Prostate gland (tissue), 2 donors: ENCODE measurements at regions not wholly inside any gene's neighbourhood (a gene's known extent, or its start where the extent isn't known, plus 50 kb on each side); places are given as distances from the start of the nearest gene placed in this dataset.

Source experiments
- DNase-seq: peaks from one replicate; pipeline ENCODE4 v3.0.0-alpha.2; 2019; ENCODE audit warnings: low spot score
- H3K27ac ChIP-seq, 2 donors: fragments of 200-600 bp; sonication (generic); 2 replicates each; pipeline ENCODE4 v1.5.1; 2017 to 2019
- H3K27me3 ChIP-seq: fragments of 200-600 bp; sonication (generic); replicated peaks from 2 replicates; pipeline ENCODE4 v1.5.1; 2019; ENCODE audit not compliant: insufficient read depth
- H3K36me3 ChIP-seq, 2 donors: fragments of 200-600 bp; sonication (generic); 1 replicate in 1 of 2; 2 replicates in 1 of 2; pipeline versions ENCODE4 v1.5.1 to v1.8.1; 2017 to 2019
- H3K4me1 ChIP-seq: fragments of 200-600 bp; sonication (generic); replicated peaks from 2 replicates; pipeline ENCODE4 v1.5.1; 2019
- H3K4me3 ChIP-seq, 2 donors: fragments of 200-600 bp; sonication (generic); 2 replicates each; pipeline ENCODE4 v1.5.1; 2017 to 2019
- H3K9me3 ChIP-seq: fragments of 200-600 bp; sonication (generic); 2 replicates; pipeline ENCODE4 v1.5.1; 2017
- POLR2A ChIP-seq: fragments of 450-650 bp; IDR thresholded peaks from one replicate; pipeline ENCODE4 v1.6.1; 2016; ENCODE audit warnings: antibody characterized with exemption, mild to moderate bottlenecking
- POLR2AphosphoS5 ChIP-seq: sonication (generic); formaldehyde crosslinking; IDR thresholded peaks from one replicate; pipeline ENCODE4 v1.6.1; 2017; ENCODE audit warnings: antibody characterized with exemption
- WGBS: methylation state at CpG from one replicate; pipeline ENCODE4 v1.1.5; 2018; 5-methylcytosine and 5-hydroxymethylcytosine counted together
- intact Hi-C: fragments of 100-400 bp; cut with DNase I; formaldehyde crosslinking; loops from one replicate; pipeline ENCODE4 v1.14.2; 2022
- TF ChIP-seq, protein P1 (sequence below), 4 experiments: fragments of 200-600 bp in 2 of 4; fragments of 450-650 bp in 2 of 4; sonication (generic) in 2 of 4; IDR thresholded peaks; 1 replicate in 3 of 4; 2 replicates in 1 of 4; pipeline ENCODE4 v1.5.1; 2016 to 2019; ENCODE audit warnings: antibody characterized with exemption in 4 of 4, mild to moderate bottlenecking in 2 of 4, moderate library complexity in 2 of 4

DNA sequence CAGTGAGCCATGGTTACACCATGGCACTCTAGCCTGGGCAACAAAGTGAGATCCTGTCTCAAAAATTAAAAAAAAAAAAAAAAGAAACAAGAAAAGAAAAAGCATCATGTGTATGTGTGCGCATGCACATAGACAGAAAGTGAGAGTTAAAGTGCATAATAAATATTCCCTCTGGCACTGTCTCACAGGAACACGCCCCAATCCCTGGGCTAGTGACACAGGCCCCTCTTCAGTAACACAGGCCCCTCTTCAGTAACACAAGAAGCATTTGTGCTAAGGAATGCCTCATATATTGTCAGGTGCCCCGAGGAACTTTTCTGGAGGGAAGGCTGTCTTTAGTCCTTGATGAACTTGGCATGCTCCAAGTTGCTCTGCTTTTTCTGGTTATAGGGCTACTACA lies 57.5 kb downstream of the RPL27A start:
- no peak for DNase-seq
- intact Hi-C loops: no loop called here
- Histone ChIP-seq H3K36me3 (no peaks in the 10 kb centered on the region), H3K27me3 (no peaks in the 10 kb centered on the region), H3K27ac (peak overlapping the region in 1 of 2 donors; percentile 26), H3K9me3 (no peaks in the 10 kb centered on the region), H3K4me1 (peaks cover 7% of the 10 kb centered on the region), H3K4me3 (no peak overlapping the region)
- WGBS: 46% methylated on average over 3 of the region's 3 CpGs
- TF ChIP-seq, protein P1, sequence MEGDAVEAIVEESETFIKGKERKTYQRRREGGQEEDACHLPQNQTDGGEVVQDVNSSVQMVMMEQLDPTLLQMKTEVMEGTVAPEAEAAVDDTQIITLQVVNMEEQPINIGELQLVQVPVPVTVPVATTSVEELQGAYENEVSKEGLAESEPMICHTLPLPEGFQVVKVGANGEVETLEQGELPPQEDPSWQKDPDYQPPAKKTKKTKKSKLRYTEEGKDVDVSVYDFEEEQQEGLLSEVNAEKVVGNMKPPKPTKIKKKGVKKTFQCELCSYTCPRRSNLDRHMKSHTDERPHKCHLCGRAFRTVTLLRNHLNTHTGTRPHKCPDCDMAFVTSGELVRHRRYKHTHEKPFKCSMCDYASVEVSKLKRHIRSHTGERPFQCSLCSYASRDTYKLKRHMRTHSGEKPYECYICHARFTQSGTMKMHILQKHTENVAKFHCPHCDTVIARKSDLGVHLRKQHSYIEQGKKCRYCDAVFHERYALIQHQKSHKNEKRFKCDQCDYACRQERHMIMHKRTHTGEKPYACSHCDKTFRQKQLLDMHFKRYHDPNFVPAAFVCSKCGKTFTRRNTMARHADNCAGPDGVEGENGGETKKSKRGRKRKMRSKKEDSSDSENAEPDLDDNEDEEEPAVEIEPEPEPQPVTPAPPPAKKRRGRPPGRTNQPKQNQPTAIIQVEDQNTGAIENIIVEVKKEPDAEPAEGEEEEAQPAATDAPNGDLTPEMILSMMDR (IDR thresholded peaks at IDR 0.05): no peak
- no peak for TF ChIP-seq POLR2AphosphoS5
- no peak for TF ChIP-seq POLR2A

DNA sequence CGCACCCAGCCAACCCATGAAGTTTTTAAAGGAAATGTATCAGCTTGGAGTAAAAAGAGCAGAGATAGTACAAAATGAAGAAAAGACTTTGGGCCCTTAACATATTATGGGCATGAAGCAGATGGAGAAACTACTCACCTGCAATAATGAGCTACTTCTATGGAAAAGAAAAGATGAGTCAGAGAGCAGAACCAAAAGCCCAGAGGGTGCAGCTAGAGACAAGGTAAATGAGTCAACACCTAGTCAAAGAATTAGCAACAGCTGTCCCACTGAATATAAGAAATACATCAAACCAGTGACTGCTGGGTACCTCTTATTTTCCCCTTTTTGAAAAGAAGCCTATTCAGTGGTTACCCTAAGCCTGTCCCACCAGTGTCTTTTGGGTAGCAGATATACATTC lies 61.8 kb downstream of the RPL27A start:
- WGBS: 100% methylated on average over 1 of the region's 1 CpG
- no peak overlapping the region for H3K4me3 ChIP-seq
- TF ChIP-seq POLR2AphosphoS5 (no peak), POLR2A (no peak)
- peaks cover 5% of the 10 kb centered on the region for H3K4me1 ChIP-seq
- no peak for DNase-seq
- intact Hi-C loops: no loop called here
- no peaks in the 10 kb centered on the region for H3K27me3 ChIP-seq
- no peaks in the 10 kb centered on the region for H3K36me3 ChIP-seq
- no peak overlapping the region for H3K27ac ChIP-seq
- no peaks in the 10 kb centered on the region for H3K9me3 ChIP-seq

GRCh38 chr11:8745431-8746253 lies 63.0 kb downstream of the RPL27A start:
- intact Hi-C loops: no loop called here
- no peak overlapping the region for H3K27ac ChIP-seq
- no peaks in the 10 kb centered on the region for H3K9me3 ChIP-seq
- no peak for DNase-seq
- H3K4me3 ChIP-seq: no peak overlapping the region
- TF ChIP-seq, protein P1 (IDR thresholded peaks at IDR 0.05): no peak
- no peak for TF ChIP-seq POLR2AphosphoS5
- TF ChIP-seq POLR2A: no peak
- WGBS: 72% methylated on average over 6 of the region's 6 CpGs
- no peaks in the 10 kb centered on the region for H3K27me3 ChIP-seq
- H3K36me3 ChIP-seq: no peaks in the 10 kb centered on the region
- H3K4me1 ChIP-seq: no peaks in the 10 kb centered on the region

- 43% methylated on average over 2 of the region's 2 CpGs for WGBS
- no peaks in the 10 kb centered on the region for H3K4me1 ChIP-seq
Measured at GRCh38 chr11:8746331-8746974, 63.9 kb downstream of the RPL27A start.

DNA sequence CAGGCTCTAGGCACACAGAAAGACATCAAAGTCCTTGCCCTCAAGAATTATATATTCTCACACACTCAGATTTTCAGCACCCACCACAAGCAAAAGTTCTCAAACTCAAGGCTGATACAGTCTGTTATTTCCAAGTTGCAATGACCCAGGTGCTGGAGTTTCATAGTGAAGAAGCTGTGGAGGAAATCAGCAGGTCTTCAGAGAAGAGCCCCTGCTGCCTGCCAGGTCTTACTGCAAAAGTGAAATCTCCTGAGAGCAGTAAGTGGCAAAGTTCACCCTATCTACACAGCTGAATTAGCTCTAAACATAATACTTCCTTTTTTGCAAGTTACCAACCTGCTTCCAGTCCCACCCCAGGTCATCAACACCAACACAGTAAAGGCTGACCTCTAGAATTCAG lies 64.6 kb downstream of the RPL27A start:
- no peak for TF ChIP-seq POLR2A
- no peak for TF ChIP-seq POLR2AphosphoS5
- TF ChIP-seq, protein P1 (IDR thresholded peaks at IDR 0.05): no peak
- no peak overlapping the region for H3K27ac ChIP-seq
- DNase-seq: no peak

More at GRCh38 chr11:8746331-8746974, 63.9 kb downstream of the RPL27A start:
- Histone ChIP-seq H3K27me3 (no peaks in the 10 kb centered on the region), H3K36me3 (no peaks in the 10 kb centered on the region), H3K27ac (no peak overlapping the region), H3K9me3 (no peaks in the 10 kb centered on the region), H3K4me3 (no peak overlapping the region)
- TF ChIP-seq, protein P1 (IDR thresholded peaks at IDR 0.05): no peak
- no peak for TF ChIP-seq POLR2A
- no peak for TF ChIP-seq POLR2AphosphoS5
- DNase-seq: no peak
- intact Hi-C loops: no loop called here

More for the DNA sequence above, 64.6 kb downstream of the RPL27A start:
- no peaks in the 10 kb centered on the region for H3K27me3 ChIP-seq
- no peaks in the 10 kb centered on the region for H3K4me1 ChIP-seq
- no peaks in the 10 kb centered on the region for H3K9me3 ChIP-seq
- intact Hi-C loops: no loop called here
- no peak overlapping the region for H3K4me3 ChIP-seq
- no peaks in the 10 kb centered on the region for H3K36me3 ChIP-seq
